ENCODE measurements at regions not wholly inside any gene's neighbourhood (a gene's known extent, or its start where the extent isn't known, plus 50 kb on each side); places are given as distances from the start of the nearest gene placed in this dataset.

- no peaks in the 10 kb centered on the region for H3K9me3 ChIP-seq
- DNase-seq (ENCODE audit: low spot score) = no peak
Measured at GRCh38 chrX:46366381-46367207, 178.6 kb downstream of the ZNF674 start.

GRCh38 chrX:46354481-46354880 lies 190.7 kb downstream of the ZNF674 start:
- no peaks in the 10 kb centered on the region for H3K27me3 ChIP-seq

More at GRCh38 chrX:46366381-46367207, 178.6 kb downstream of the ZNF674 start:
- TF ChIP-seq CTCF (IDR thresholded peaks at IDR 0.05) = no peak
- H3K4me1 ChIP-seq = no peaks in the 10 kb centered on the region
- no peaks in the 10 kb centered on the region for H3K27me3 ChIP-seq
- no peak overlapping the region for H3K4me3 ChIP-seq
- H3K36me3 ChIP-seq = no peaks in the 10 kb centered on the region
- H3K27ac ChIP-seq = no peak overlapping the region

GRCh38 chrX:46341767-46342322 lies 203.4 kb downstream of the ZNF674 start:
- Histone ChIP-seq H3K27me3 (no peaks in the 10 kb centered on the region), H3K4me1 (no peaks in the 10 kb centered on the region), H3K27ac (no peak overlapping the region), H3K4me3 (no peak overlapping the region), H3K36me3 (no peaks in the 10 kb centered on the region), H3K9me3 (no peaks in the 10 kb centered on the region)
- DNase-seq (ENCODE audit: low spot score) = no peak
- no peak for TF ChIP-seq CTCF (IDR thresholded peaks at IDR 0.05)

More at GRCh38 chrX:46354481-46354880, 190.7 kb downstream of the ZNF674 start:
- H3K27ac ChIP-seq = no peak overlapping the region
- no peak for TF ChIP-seq CTCF (IDR thresholded peaks at IDR 0.05)
- no peaks in the 10 kb centered on the region for H3K4me1 ChIP-seq
- no peak overlapping the region for H3K4me3 ChIP-seq
- H3K36me3 ChIP-seq = no peaks in the 10 kb centered on the region
- peaks cover 4 to 14% of the 10 kb centered on the region in 2 donors for H3K9me3 ChIP-seq
- no peak for DNase-seq (ENCODE audit: low spot score)

- H3K4me1 ChIP-seq = no peaks in the 10 kb centered on the region
- DNase-seq (ENCODE audit: low spot score) = no peak
- no peaks in the 10 kb centered on the region for H3K36me3 ChIP-seq
- no peaks in the 10 kb centered on the region for H3K9me3 ChIP-seq
- no peak overlapping the region for H3K27ac ChIP-seq
- no peak overlapping the region for H3K4me3 ChIP-seq
- no peaks in the 10 kb centered on the region for H3K27me3 ChIP-seq
- TF ChIP-seq CTCF (IDR thresholded peaks at IDR 0.05) = no peak
Measured at GRCh38 chrX:46340696-46341095, 204.5 kb downstream of the ZNF674 start.

GRCh38 chrX:46333550-46333949 lies 211.7 kb downstream of the ZNF674 start:
- Histone ChIP-seq H3K4me3 (no peak overlapping the region), H3K27ac (no peak overlapping the region), H3K27me3 (no peaks in the 10 kb centered on the region), H3K4me1 (no peaks in the 10 kb centered on the region), H3K36me3 (no peaks in the 10 kb centered on the region), H3K9me3 (no peaks in the 10 kb centered on the region)
- no peak for TF ChIP-seq CTCF (IDR thresholded peaks at IDR 0.05)
- no peak for DNase-seq (ENCODE audit: low spot score)

All from right atrium auricular region (tissue), 2 donors.